H9 (cell line): ENCODE measurements at regions not wholly inside any gene's neighbourhood (a gene's known extent, or its start where the extent isn't known, plus 50 kb on each side); places are given as distances from the start of the nearest gene placed in this dataset.

Experiments
- DNase-seq: peaks from one replicate; pipeline ENCODE4 v3.0.0-alpha.2; 2017
- H2AFZ ChIP-seq: one replicate; pipeline ENCODE4 v1.6.1; 2013; ENCODE audit warnings: mild to moderate bottlenecking, low read length, control low read depth, moderate library complexity
- H2AK5ac ChIP-seq: 2 replicates; pipeline ENCODE4 v1.6.1; 2013; ENCODE audit warnings: low read length, control low read depth, mixed read lengths; ENCODE audit not compliant: insufficient read length
- H2BK120ac ChIP-seq: one replicate; pipeline ENCODE4 v1.6.1; 2013; ENCODE audit warnings: low read depth, mild to moderate bottlenecking, low read length, control low read depth, inconsistent platforms; ENCODE audit not compliant: poor library complexity, severe bottlenecking
- H2BK12ac ChIP-seq: 2 replicates; pipeline ENCODE4 v1.6.1; 2013; ENCODE audit warnings: low read length, control low read depth, mixed read lengths, low read depth; ENCODE audit not compliant: insufficient read length
- H2BK15ac ChIP-seq: 2 replicates; pipeline ENCODE4 v1.6.1; 2013; ENCODE audit warnings: low read depth, low read length, control low read depth
- H2BK20ac ChIP-seq: one replicate; pipeline ENCODE4 v1.6.1; 2013; ENCODE audit warnings: low read depth, mild to moderate bottlenecking, low read length, control low read depth, inconsistent platforms; ENCODE audit not compliant: poor library complexity, severe bottlenecking
- H2BK5ac ChIP-seq: 2 replicates; pipeline ENCODE4 v1.6.1; 2013; ENCODE audit warnings: low read length, control low read depth, mixed read lengths; ENCODE audit not compliant: insufficient read length
- H3K14ac ChIP-seq: 2 replicates; pipeline ENCODE4 v1.6.1; 2013; ENCODE audit warnings: low read length, control low read depth; ENCODE audit not compliant: insufficient read depth
- H3K18ac ChIP-seq: 2 replicates; pipeline ENCODE4 v1.6.1; 2013; ENCODE audit warnings: low read depth, mild to moderate bottlenecking, mixed read lengths, low read length, control low read depth; ENCODE audit not compliant: insufficient read length
- H3K23ac ChIP-seq: 2 replicates; pipeline ENCODE4 v1.6.1; 2013; ENCODE audit warnings: low read length, control low read depth, mixed read lengths, low read depth; ENCODE audit not compliant: insufficient read length
- H3K23me2 ChIP-seq: 2 replicates; pipeline ENCODE4 v1.6.1; 2013; ENCODE audit warnings: low read depth, mild to moderate bottlenecking, mixed read lengths, low read length, control low read depth; ENCODE audit not compliant: insufficient read length, poor library complexity, severe bottlenecking
- H3K27ac ChIP-seq: 2 replicates; pipeline ENCODE4 v1.5.1; 2013; ENCODE audit warnings: low read length, control low read depth, mixed read lengths, low read depth; ENCODE audit not compliant: insufficient read length
- H3K27me3 ChIP-seq: 2 replicates; pipeline ENCODE4 v1.6.1; 2013; ENCODE audit warnings: low read length, control low read depth, inconsistent platforms; ENCODE audit not compliant: insufficient read depth
- H3K4ac ChIP-seq: 2 replicates; pipeline ENCODE4 v1.6.1; 2013; ENCODE audit warnings: low read depth, mild to moderate bottlenecking, control low read depth, inconsistent platforms, low read length, moderate library complexity
- H3K4me1 ChIP-seq: 2 replicates; pipeline ENCODE4 v1.6.1; 2013; ENCODE audit warnings: low read length, control low read depth, inconsistent platforms; ENCODE audit not compliant: insufficient read depth
- H3K4me2 ChIP-seq: 2 replicates; pipeline ENCODE4 v1.6.1; 2013; ENCODE audit warnings: low read length, control low read depth, mixed read lengths; ENCODE audit not compliant: insufficient read length, insufficient read depth
- H3K56ac ChIP-seq: 2 replicates; pipeline ENCODE4 v1.6.1; 2013; ENCODE audit warnings: low read depth, mild to moderate bottlenecking, mixed read lengths, low read length, control low read depth; ENCODE audit not compliant: insufficient read length
- H3K79me1 ChIP-seq: 2 replicates; pipeline ENCODE4 v1.6.1; 2013; ENCODE audit warnings: low read depth, mild to moderate bottlenecking, moderate library complexity, low read length, control low read depth, inconsistent platforms; ENCODE audit not compliant: insufficient read depth, poor library complexity, severe bottlenecking
- H3K79me2 ChIP-seq: 2 replicates; pipeline ENCODE4 v1.6.1; 2013; ENCODE audit warnings: low read length, control low read depth, inconsistent platforms; ENCODE audit not compliant: insufficient read depth
- H3K9ac ChIP-seq: 2 replicates; pipeline ENCODE4 v1.6.1; 2013; ENCODE audit warnings: low read length, control low read depth, mixed read lengths; ENCODE audit not compliant: insufficient read length; ENCODE audit errors: extremely low read depth
- H3K9me3 ChIP-seq: one replicate; pipeline ENCODE4 v1.6.1; 2013; ENCODE audit warnings: low read depth, low read length, inconsistent platforms; ENCODE audit not compliant: control insufficient read depth
- H3T11ph ChIP-seq: one replicate; pipeline ENCODE4 v1.6.1; 2013; ENCODE audit warnings: mild to moderate bottlenecking, low read length, control low read depth, inconsistent platforms
- H4K20me1 ChIP-seq: one replicate; pipeline ENCODE4 v1.6.1; 2013; ENCODE audit not compliant: control insufficient read depth, insufficient read length, insufficient read depth
- H4K5ac ChIP-seq: 2 replicates; pipeline ENCODE4 v1.6.1; 2013; ENCODE audit warnings: low read depth, mild to moderate bottlenecking, mixed read lengths, low read length, control low read depth; ENCODE audit not compliant: insufficient read length
- H4K8ac ChIP-seq: replicated peaks from 2 replicates; pipeline ENCODE4 v1.6.1; 2013; ENCODE audit warnings: low read length, control low read depth, mixed read lengths, low read depth; ENCODE audit not compliant: insufficient read length
- H4K91ac ChIP-seq: 2 replicates; pipeline ENCODE4 v1.6.1; 2013; ENCODE audit warnings: low read depth, mild to moderate bottlenecking, moderate library complexity, mixed read lengths, low read length, control low read depth; ENCODE audit not compliant: insufficient read length
- H3K27ac Mint-ChIP-seq, 3 experiments: 2 replicates in 2 of 3; 3 replicates in 1 of 3; pipeline ENCODE4 v1.8.0; 2020 to 2021; ENCODE audit warnings: mixed read lengths in 3 of 3, mild to moderate bottlenecking in 1 of 3, moderate library complexity in 1 of 3
- H3K27me3 Mint-ChIP-seq: 2 replicates; pipeline ENCODE4 v1.8.0; 2021; ENCODE audit warnings: low read depth, mild to moderate bottlenecking, moderate library complexity, mixed read lengths
- H3K36me3 Mint-ChIP-seq, 3 experiments: 2 replicates in 2 of 3; 3 replicates in 1 of 3; pipeline ENCODE4 v1.8.0; 2020 to 2021; ENCODE audit warnings: low read depth in 3 of 3, mixed read lengths in 3 of 3; ENCODE audit not compliant: insufficient read depth in 1 of 3
- H3K4me1 Mint-ChIP-seq, 2 experiments: 2 replicates each; pipeline ENCODE4 v1.8.0; 2020; ENCODE audit warnings: mixed read lengths in 2 of 2
- H3K4me3 Mint-ChIP-seq, 2 experiments: 2 replicates in 1 of 2; 3 replicates in 1 of 2; pipeline ENCODE4 v1.8.0; 2020 to 2021; ENCODE audit warnings: mild to moderate bottlenecking in 2 of 2, mixed read lengths in 2 of 2, moderate library complexity in 1 of 2
- H3K9me3 Mint-ChIP-seq, 2 experiments: 2 replicates in 1 of 2; 3 replicates in 1 of 2; pipeline ENCODE4 v1.8.0; 2020; ENCODE audit warnings: mild to moderate bottlenecking in 2 of 2, mixed read lengths in 2 of 2, moderate library complexity in 1 of 2
- WGBS: extraction: QIAGEN DNeasy Blood & Tissue Kit; methylation state at CpG from one replicate; pipeline ENCODE4 v1.1.7; 2013; ENCODE audit warnings: missing lambda C conversion rate, low lambda C conversion rate, mixed read lengths; ENCODE audit not compliant: insufficient read length; ENCODE audit errors: extremely low coverage; 5-methylcytosine and 5-hydroxymethylcytosine counted together
- TF ChIP-seq, protein P1 (sequence below): fragments of 200-600 bp; sonication (generic); conservative IDR thresholded peaks from 3 replicates; pipeline ENCODE4 v1.8.0; 2021; ENCODE audit warnings: antibody characterized with exemption, mild to moderate bottlenecking

DNA sequence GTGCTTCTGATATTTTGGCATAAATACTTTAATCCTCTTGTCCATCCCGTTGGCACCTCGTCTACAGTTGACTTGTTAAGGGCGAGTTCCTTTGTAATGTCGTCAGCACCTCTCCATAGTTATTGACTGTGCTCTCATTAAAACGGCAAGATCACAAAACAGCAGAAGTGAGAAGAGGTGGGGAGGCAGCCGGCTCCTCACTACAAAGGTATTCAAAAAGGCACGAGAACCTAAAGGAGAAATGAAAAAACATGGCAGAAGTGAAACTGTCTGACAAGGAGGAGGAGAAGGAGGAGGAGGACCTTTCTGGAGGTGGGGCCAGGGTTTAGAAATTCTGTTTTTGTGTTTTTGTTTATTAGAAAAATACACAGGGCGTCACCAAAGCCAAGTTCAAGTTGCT, 235.6 kb downstream of the BCL11A start:
- H3K36me3 Mint-ChIP-seq: no peaks in the 10 kb centered on the region
- Histone ChIP-seq H2BK15ac (no peak overlapping the region), H3K79me2 (no peaks in the 10 kb centered on the region), H2BK20ac (no peak overlapping the region), H2BK5ac (no peak overlapping the region), H2BK12ac (no peak overlapping the region), H3K4me2 (no peak overlapping the region), H3K4ac (no peak overlapping the region), H3K23me2 (no peaks in the 10 kb centered on the region), H3K4me1 (no peaks in the 10 kb centered on the region), H3K9me3 (no peaks in the 10 kb centered on the region), H3K23ac (no peak overlapping the region), H2AFZ (no peak overlapping the region), H3K27me3 (no peaks in the 10 kb centered on the region), H3K56ac (no peak overlapping the region), H3K27ac (no peak overlapping the region), H3K14ac (no peak overlapping the region), H3K79me1 (no peaks in the 10 kb centered on the region), H2AK5ac (no peak overlapping the region), H2BK120ac (no peak overlapping the region), H4K8ac (no peak overlapping the region), H4K5ac (no peak overlapping the region), H4K20me1 (no peaks in the 10 kb centered on the region), H4K91ac (no peak overlapping the region), H3K9ac (no peak overlapping the region), H3K18ac (no peak overlapping the region), H3T11ph (no peak overlapping the region)
- TF ChIP-seq, protein P1, sequence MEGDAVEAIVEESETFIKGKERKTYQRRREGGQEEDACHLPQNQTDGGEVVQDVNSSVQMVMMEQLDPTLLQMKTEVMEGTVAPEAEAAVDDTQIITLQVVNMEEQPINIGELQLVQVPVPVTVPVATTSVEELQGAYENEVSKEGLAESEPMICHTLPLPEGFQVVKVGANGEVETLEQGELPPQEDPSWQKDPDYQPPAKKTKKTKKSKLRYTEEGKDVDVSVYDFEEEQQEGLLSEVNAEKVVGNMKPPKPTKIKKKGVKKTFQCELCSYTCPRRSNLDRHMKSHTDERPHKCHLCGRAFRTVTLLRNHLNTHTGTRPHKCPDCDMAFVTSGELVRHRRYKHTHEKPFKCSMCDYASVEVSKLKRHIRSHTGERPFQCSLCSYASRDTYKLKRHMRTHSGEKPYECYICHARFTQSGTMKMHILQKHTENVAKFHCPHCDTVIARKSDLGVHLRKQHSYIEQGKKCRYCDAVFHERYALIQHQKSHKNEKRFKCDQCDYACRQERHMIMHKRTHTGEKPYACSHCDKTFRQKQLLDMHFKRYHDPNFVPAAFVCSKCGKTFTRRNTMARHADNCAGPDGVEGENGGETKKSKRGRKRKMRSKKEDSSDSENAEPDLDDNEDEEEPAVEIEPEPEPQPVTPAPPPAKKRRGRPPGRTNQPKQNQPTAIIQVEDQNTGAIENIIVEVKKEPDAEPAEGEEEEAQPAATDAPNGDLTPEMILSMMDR: no peak
- no peaks in the 10 kb centered on the region for H3K9me3 Mint-ChIP-seq
- H3K4me3 Mint-ChIP-seq: no peak overlapping the region
- H3K27me3 Mint-ChIP-seq: peaks cover 12% of the 10 kb centered on the region
- DNase-seq: peak; percentile 14
- no peak overlapping the region for H3K27ac Mint-ChIP-seq
- H3K4me1 Mint-ChIP-seq: peaks cover 34 to 53% of the 10 kb centered on the region in 2 experiments
- WGBS: no CpG with 5 or more reads among the region's 8 CpGs
